ENCODE measurements at regions not wholly inside any gene's neighbourhood (a gene's known extent, or its start where the extent isn't known, plus 50 kb on each side); places are given as distances from the start of the nearest gene placed in this dataset.

GRCh38 chr18:9008709-9009635 is 93.5 kb upstream of the NDUFV2 start (continued):
- no peak for TF ChIP-seq ZNF274 (IDR thresholded peaks at IDR 0.05; ENCODE audit: borderline replicate concordance, extremely low read depth, low read length)

Measured in H1 (cell line).